Embryonic facial prominence (tissue), 1 donor: ENCODE measurements at regions not wholly inside any gene's neighbourhood (a gene's known extent, or its start where the extent isn't known, plus 50 kb on each side); places are given as distances from the start of the nearest gene placed in this dataset.
"Not testable (repeated sequence)": the region's sequence is repeated elsewhere in the genome, so short reads cannot be mapped to it uniquely, and the experiment has no call there.

ENCODE experiments used
- DNase-seq: peaks from one replicate; pipeline ENCODE4 v3.0.0-alpha.2; 2016; ENCODE audit errors: extremely low spot score

DNA sequence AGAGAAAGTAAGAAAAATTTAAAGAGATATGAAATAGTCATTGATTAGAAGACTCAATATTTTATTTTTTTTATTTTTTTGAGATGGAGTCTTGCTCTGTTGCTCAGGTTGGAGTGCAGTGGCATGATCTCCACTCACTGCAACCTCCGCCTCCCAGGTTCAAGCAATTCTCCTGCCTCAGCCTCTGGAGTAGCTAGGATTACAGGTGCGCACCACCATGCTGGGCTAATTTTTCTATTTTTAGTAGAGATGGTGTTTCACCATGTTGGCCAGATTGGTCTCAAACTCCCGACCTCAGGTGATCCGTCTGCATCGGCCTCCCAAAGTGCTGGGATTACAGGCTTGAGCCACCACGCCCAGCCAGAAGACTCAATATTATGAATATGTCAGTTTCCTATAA is 672.6 kb downstream of the UQCRFS1 start:
- DNase-seq = not testable (repeated sequence)

DNA sequence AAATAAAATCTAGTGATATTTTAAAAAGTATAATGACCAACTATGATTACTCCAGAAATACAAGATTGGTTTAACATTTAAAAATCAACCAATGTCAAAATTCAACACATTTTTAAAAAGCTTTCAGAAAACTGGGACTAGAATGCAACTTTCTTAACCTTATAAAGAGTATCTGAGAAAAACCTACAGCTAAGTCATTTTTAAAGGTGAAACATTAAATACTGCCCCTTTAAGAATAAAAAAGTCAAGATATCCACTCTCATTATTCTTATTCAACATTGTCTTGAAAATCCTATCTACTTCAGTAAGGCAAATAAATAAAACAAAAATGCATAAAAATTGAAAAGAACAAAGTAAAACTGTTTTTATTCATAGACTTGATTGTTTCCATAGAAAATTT is 673.2 kb downstream of the UQCRFS1 start:
- no peak for DNase-seq

GRCh38 chr19:28538579-28538978 is 674.4 kb downstream of the UQCRFS1 start:
- DNase-seq = not testable (repeated sequence)

DNA sequence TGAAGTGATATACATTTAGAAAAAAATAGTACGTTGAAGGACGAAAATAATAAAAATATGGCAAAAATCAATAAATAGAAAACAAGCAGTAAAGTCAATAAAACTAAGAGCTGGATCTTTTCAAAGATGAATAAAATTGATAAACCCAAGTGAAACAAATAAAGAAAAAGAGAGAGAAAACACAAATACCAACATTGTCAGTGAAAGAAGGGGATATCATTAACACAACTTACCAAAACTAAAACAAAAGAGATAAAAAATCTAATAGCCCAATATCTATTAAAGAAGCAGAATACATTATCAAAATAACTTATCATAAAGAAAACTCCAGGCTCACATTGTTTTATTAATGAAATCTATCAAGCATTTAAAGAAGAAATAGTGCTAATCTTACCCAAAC is 675.1 kb downstream of the UQCRFS1 start:
- DNase-seq = no peak

- no peak for DNase-seq
These were observed 675.9 kb downstream of the UQCRFS1 start for GRCh38 chr19:28537079-28537478.

GRCh38 chr19:28535352-28535775 is 677.6 kb downstream of the UQCRFS1 start:
- no peak for DNase-seq

DNA sequence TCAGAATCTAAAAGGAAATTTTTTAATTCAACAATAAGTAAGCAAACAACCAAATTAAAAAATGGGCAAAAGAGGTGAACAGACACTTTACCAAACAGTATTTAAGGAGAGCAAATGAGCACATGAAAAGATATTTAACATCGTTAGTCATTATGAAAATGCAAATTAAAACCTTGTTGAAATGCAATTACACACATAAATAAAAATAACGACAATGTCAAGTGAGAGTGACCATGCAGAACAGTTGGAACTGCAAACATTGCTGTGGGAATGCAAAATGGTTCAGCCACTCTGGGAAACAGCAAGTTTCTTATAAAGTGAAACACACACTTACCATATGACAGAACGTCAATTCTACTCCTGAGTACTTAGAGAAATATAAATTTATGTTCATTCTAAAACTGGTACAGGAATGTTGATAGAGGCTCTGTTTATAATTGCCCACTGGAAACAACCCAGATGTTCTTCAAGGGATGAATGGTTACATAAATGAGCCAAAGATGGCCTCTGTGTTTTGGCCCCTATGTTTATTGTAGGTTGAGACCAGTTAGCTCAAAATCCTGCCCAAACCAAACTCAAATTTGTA is 678.1 kb downstream of the UQCRFS1 start:
- no peak for DNase-seq

GRCh38 chr19:28532765-28533341 is 680.1 kb downstream of the UQCRFS1 start:
- no peak for DNase-seq

GRCh38 chr19:28531979-28532378 is 681.0 kb downstream of the UQCRFS1 start:
- no peak for DNase-seq

DNA sequence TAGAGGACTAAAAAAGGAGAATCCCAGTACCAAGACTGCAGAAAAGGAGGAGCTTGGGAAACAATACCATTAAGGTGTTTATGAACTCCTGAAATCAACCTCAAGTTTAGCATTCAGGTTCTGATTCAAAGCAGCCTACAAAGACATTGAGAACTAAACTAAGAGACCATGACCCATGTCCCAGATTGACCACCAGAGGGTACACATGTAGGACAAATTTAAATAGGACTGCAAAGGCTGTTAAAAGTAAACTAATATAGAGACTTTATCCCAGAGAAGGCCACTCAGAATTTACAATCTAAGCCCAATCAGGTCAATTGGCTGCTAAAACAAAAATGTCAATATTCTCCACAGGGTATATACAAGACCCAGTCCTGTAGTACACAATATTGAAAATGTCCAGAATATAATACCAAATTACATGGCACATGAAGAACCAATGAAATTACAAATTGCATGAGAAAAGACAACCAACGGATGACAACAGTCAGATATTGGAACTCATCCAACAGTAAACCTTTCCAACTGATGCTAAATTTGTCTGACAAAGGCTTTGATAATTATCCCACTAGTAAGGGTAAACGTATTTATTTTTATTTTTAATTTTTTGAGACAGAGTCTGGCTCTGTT is 682.4 kb downstream of the UQCRFS1 start:
- DNase-seq = no peak

DNA sequence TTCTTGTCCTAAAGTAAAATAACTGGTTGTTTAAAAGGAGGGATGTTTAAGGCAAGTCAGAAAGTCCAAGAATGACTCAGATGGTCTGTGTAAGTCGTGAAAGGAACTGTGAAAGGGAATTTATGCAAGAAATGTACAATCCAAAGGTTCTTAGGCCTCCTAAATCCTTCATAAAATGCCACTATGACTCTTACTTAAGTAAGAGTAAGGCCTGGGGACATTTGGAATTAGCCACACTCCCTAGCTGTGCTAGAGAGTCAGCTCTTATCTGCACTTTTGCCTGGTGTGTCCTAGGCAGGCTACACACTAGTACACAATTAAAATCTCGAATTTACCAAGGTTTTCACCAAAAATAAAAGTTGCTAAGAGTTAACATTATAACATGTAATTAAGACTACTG is 686.9 kb downstream of the UQCRFS1 start:
- DNase-seq = no peak

DNA sequence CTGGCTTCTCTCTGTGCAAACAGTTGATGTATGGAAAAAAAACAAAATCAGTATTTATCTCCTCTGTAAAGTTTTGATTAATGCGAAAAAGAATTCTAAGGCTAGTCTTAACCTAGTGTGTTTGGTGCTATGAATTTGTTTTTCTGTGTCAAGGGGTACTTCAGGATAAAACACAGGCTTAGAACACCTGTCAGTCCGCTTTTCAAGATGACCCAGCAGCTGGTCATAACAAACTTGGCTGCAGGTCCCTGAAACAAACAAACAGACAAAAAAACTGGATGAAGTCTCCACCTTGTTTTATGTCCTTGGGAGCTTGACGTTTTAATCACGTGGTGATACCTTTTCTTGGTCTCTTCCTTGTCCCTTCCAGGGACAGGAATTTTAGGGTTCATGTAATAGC is 689.3 kb downstream of the UQCRFS1 start:
- no peak for DNase-seq

- DNase-seq = no peak
These were observed 690.4 kb downstream of the UQCRFS1 start for GRCh38 chr19:28522545-28522922.

GRCh38 chr19:28521614-28522544 is 691.1 kb downstream of the UQCRFS1 start:
- DNase-seq = no peak

GRCh38 chr19:28520998-28521568 is 691.9 kb downstream of the UQCRFS1 start:
- no peak for DNase-seq

DNA sequence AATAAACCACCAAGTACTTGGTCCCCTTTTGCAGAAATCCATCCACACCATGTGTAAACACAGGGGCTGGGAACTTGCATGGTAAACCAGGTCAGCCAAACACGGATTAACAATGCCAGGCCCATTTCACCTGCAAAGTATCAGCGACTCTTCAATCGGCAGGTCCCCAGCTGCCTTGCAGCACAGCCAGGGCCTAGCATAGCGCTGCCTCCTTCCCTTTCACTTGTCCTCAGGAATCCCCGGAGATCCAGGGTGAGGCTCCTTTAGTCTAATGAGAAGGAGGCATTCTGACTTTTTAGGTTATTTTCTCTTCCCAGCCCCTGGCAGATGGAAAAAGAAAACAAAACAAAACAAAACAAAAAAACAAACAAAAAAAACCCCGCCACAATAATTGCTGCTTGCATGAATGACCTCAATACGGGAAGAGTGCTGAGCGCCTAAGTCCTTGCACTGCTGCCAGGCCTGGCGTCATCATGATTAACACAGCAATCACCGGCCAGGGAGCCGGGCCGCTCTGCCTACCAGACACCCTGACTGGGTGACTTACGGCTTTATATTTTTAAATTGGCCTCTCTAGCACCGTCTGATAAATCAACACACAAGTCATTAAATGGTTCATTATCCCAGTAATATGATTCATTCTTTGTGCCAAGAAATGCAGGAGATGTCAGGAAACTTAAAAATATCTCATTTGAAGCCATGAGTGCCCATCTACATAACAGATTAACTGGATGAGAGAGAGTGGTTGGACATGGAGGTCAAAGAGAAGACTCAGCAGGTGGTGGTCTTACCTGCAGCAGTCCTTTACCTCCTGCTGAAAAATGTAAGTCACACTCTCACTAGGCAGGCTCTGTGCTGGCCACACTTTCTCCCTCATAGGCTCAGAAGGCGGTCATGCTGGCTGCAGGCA is 692.7 kb downstream of the UQCRFS1 start:
- DNase-seq = no peak

GRCh38 chr19:28519218-28519779 is 693.7 kb downstream of the UQCRFS1 start:
- no peak for DNase-seq

GRCh38 chr19:28516415-28516872 is 696.5 kb downstream of the UQCRFS1 start:
- DNase-seq = no peak

GRCh38 chr19:28514166-28514565 is 698.8 kb downstream of the UQCRFS1 start:
- DNase-seq = no peak

DNA sequence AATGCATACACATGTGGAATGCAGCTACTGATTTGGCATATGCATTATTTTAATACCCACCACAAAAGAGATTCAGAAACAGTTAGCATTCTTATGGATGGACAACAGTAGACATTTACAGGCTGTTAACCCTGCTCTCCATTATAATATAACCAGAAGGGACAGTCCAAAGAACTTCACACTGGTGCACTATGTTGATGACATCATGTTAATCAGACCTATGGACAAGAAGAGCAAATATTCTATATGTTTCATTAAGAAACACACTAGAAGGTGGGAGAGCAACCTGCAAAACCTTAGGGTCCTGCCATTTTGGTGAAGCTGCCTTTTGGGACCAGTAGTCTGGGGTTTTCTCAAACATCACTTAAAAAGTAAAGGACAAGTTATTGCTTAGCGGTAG is 701.3 kb downstream of the UQCRFS1 start:
- DNase-seq = no peak
